Effector CD4-positive, alpha-beta T cell (primary cell): ENCODE measurements at regions not wholly inside any gene's neighbourhood (a gene's known extent, or its start where the extent isn't known, plus 50 kb on each side); places are given as distances from the start of the nearest gene placed in this dataset.

Experiments used
- DNase-seq: peaks from one replicate; pipeline ENCODE4 v3.0.0-alpha.2; 2020

DNA sequence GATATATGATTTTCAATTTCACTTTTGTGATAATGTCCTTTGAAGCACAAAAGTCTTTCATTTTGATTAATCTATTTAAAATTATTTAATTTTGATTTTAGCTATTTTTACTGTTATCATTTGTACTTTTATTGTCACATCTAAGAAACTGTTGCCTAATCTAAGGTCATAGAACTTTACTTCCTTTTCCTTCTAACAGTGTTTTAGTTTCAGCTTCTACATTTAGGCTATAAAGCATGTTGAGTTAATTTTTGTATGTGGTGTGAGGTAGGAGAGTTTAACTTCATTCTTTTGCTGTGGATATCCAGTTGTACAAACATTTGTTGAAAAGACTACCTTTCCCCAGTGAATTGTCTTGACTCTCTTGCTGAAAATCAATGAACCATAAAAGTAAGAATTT is 204.5 kb downstream of the TM2D1 start:
- DNase-seq: no peak

DNA sequence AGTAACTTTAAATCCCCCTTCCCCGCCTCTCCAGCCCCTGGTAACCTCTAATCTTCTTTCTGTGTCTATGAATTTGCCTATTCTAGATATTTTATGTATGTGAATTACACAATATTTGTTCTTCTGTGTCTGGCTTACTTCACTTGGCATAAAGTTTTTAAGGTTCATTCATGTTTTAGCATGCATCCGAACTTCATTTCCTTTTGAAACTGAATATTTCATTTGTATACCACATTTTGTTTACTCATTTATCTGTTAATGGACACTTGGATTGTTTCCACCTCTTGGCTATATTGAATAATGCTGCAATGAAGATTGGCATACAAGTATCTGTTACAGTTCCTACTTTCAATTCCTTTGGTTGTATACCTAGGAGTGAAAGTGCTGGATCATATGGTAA is 205.3 kb downstream of the TM2D1 start:
- DNase-seq: no peak

DNA sequence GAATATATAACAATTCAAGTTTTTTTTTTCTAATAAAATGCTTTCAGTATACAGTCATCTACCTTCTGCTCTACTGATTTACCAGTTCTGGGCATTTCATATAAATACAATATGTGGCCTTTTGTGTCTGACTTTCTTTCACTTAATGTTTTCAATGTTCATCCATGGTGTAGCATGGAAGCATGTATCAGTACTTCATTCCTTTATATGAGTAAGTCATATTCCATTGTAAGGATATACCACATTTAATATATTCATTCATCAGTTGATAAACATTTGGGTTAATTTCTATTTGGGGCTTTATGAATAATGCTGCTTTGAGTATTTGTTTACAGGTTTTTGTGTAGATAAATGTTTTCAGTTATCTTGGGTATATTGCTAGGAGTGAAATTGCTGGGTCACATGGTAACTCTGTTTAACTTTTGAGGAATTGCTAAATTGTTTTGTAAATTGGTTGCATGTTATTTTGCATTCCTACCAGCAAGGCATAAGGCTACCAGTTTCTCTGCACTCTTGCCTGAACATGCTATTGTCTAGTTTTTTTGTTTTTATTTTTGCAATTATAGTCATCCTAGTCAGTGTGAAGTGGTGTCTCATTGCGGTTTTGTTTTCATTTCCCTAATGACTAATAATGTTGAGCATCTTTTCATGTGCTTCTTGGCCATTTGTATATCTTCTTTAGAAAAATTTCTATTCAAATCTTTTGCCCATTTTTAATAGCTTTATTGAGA is 206.1 kb downstream of the TM2D1 start:
- DNase-seq: no peak

DNA sequence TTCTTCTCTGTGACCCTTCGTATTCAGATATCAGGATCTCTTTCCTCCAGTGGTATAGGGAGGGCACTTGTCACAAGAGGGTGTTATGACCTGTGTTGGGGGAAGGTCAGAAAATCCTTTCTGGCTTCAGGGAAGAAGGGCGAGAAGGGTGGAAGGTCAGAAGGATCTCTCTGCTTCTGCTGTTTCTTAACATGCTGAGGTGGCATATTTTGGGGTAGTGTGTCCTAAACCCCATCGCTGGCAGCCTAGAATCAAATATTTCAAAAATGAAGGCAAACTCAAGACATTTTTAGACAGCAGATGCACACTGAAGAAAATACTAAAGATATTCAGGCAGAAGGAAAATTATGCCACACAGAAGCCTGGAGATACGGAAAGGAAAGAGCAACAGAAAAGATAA is 207.6 kb downstream of the TM2D1 start:
- no peak for DNase-seq

DNA sequence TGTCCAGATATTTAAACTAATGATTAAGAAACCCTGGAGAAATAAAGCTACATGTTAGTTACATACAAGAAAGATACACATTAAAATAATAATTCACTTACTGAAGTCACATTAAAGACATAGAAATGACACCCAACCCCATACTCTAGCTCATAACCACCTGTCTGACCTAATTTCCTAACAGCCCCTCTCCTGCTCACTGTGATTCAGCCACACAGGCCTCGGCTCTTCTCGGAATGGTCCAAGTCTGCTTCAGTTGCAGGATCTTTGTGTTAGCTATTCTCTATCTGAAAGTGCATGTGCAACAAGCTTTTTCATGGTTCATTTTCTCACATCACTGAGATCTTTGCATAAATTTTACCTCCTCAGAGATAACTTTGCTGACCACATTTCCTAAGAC is 209.8 kb downstream of the TM2D1 start:
- DNase-seq: no peak
